Lung (tissue), 11 donors: ENCODE measurements at regions not wholly inside any gene's neighbourhood (a gene's known extent, or its start where the extent isn't known, plus 50 kb on each side); places are given as distances from the start of the nearest gene placed in this dataset.

ENCODE experiments used
- ATAC-seq: fragments of 200-7000 bp; cut with Tn5 transposase; one replicate; pipeline ENCODE4 v1.9.1; 2020; ENCODE audit warnings: moderate number of reproducible peaks; ENCODE audit not compliant: insufficient read depth, low FRiP score
- DNase-seq, 3 donors: peaks; one replicate each; pipeline ENCODE4 v3.0.0-alpha.2; 2013 to 2017
- H3K27ac ChIP-seq, 2 donors: one replicate each; pipeline ENCODE4 v1.5.1; 2013; ENCODE audit warnings: mild to moderate bottlenecking in 2 of 2, moderate library complexity in 2 of 2, control low read depth in 1 of 2, inconsistent platforms in 1 of 2, low read depth in 1 of 2, low read length in 1 of 2
- H3K27me3 ChIP-seq, 3 donors: one replicate each; pipeline ENCODE4 v1.5.1; 2013; ENCODE audit warnings: low read length in 2 of 3; ENCODE audit not compliant: control insufficient read depth in 3 of 3, insufficient read depth in 3 of 3
- H3K36me3 ChIP-seq, 4 donors: one replicate each; pipeline ENCODE4 v1.5.1; 2013; ENCODE audit warnings: low read length in 4 of 4, mild to moderate bottlenecking in 1 of 4, moderate library complexity in 1 of 4; ENCODE audit not compliant: control insufficient read depth in 4 of 4, insufficient read depth in 4 of 4
- H3K4me1 ChIP-seq, 5 donors: one replicate each; pipeline ENCODE4 v1.5.1; 2013; ENCODE audit warnings: low read length in 5 of 5, mild to moderate bottlenecking in 2 of 5, moderate library complexity in 1 of 5; ENCODE audit not compliant: control insufficient read depth in 5 of 5, insufficient read depth in 5 of 5
- H3K4me3 ChIP-seq: one replicate; pipeline ENCODE4 v1.5.1; 2013; ENCODE audit warnings: mild to moderate bottlenecking, control low read depth, moderate library complexity
- H3K9ac ChIP-seq, 2 donors: one replicate each; pipeline ENCODE4 v1.5.1; 2013; ENCODE audit warnings: low read length in 2 of 2, control low read depth in 1 of 2; ENCODE audit not compliant: insufficient read depth in 1 of 2
- H3K9me3 ChIP-seq, 4 donors: one replicate each; pipeline ENCODE4 v1.5.1; 2013; ENCODE audit warnings: low read length in 3 of 4, mild to moderate bottlenecking in 1 of 4, moderate library complexity in 1 of 4; ENCODE audit not compliant: control insufficient read depth in 4 of 4, insufficient read depth in 3 of 4
- WGBS, 2 donors: extraction: QIAGEN DNeasy Blood & Tissue Kit; methylation state at CpG; one replicate each; pipeline ENCODE4 v1.1.7; 2013; 5-methylcytosine and 5-hydroxymethylcytosine counted together
- TF ChIP-seq, protein P1 (sequence below): IDR thresholded peaks from 2 replicates; pipeline ENCODE4 v1.5.1; 2012; ENCODE audit warnings: mild to moderate bottlenecking; ENCODE audit errors: control extremely low read depth, extremely low read depth
- donor health status: control.
- donor health status: control.
- donor health status: Bipolar disorder and iron deficiency.
- donor health status: healthy.
- donor health status: DM: yes; HTN: yes; CAD: no.

DNA sequence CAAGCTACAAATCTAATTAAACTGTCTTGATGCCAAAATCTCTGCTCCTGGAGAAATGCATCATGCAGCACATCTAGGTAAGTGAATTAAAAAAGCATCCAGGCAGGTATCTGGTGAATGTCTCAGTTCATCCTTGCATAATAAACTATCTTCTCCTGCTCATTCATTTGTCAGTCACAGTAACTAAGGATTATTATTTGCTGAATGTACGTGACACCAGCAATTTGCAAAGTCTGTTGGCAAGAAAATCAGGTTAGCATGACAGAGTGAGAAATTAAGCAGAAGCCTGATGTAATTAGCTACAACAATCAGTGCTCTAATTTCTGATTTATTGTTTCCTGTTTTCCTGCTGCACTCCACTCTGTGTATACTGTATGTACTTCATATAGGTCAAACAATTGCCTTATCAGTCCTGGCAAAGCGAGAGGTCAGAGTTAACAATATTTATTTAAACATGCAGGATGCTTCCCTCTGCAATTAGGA, 213.6 kb downstream of the FBXO8 start:
- H3K27ac ChIP-seq, result no peak overlapping the region
- TF ChIP-seq, protein P1, sequence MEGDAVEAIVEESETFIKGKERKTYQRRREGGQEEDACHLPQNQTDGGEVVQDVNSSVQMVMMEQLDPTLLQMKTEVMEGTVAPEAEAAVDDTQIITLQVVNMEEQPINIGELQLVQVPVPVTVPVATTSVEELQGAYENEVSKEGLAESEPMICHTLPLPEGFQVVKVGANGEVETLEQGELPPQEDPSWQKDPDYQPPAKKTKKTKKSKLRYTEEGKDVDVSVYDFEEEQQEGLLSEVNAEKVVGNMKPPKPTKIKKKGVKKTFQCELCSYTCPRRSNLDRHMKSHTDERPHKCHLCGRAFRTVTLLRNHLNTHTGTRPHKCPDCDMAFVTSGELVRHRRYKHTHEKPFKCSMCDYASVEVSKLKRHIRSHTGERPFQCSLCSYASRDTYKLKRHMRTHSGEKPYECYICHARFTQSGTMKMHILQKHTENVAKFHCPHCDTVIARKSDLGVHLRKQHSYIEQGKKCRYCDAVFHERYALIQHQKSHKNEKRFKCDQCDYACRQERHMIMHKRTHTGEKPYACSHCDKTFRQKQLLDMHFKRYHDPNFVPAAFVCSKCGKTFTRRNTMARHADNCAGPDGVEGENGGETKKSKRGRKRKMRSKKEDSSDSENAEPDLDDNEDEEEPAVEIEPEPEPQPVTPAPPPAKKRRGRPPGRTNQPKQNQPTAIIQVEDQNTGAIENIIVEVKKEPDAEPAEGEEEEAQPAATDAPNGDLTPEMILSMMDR, result no peak
- ATAC-seq (no peak), DNase-seq (peak in 1 of 3 donors; percentile 43)
- H3K27me3 ChIP-seq, result peaks cover 0 to 3% (median 0%) of the 10 kb centered on the region in 3 donors
- no peaks in the 10 kb centered on the region for H3K36me3 ChIP-seq
- no peak overlapping the region for H3K4me3 ChIP-seq
- no peak overlapping the region for H3K9ac ChIP-seq
- H3K9me3 ChIP-seq, result no peaks in the 10 kb centered on the region
- 33 to 39% methylated on average over 2 of the region's 2 CpGs for WGBS, 2 donors
- peaks cover 0 to 24% (median 8%) of the 10 kb centered on the region in 5 donors for H3K4me1 ChIP-seq

DNA sequence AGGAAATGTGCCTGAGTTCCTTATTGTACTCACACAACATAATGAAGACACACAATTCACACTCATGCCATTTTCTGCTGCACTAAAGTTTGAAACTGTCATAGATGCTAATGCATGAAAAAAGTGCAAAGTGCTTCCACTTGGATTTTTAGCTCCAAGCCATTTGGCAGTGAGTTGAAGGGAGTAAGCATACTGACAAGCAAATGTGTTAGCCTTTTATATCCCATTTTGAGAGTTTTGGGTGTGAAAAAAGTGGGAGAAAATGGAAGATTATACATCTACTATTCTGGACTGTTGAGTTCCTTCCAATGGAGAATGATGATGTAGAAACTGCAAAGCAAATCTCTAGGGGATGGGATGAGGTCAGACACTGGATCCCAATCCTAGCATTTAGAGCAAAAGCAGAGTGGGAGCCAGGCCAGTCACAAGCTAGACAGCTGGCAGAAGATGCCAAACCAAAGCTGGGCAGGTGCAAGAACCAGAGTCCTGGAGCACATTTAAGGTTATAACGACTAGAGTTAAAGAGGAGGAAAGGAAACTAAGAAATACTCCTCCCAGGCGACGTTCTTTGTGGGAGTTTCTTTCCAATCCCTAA, 216.8 kb downstream of the FBXO8 start:
- no peak overlapping the region for H3K27ac ChIP-seq

DNA sequence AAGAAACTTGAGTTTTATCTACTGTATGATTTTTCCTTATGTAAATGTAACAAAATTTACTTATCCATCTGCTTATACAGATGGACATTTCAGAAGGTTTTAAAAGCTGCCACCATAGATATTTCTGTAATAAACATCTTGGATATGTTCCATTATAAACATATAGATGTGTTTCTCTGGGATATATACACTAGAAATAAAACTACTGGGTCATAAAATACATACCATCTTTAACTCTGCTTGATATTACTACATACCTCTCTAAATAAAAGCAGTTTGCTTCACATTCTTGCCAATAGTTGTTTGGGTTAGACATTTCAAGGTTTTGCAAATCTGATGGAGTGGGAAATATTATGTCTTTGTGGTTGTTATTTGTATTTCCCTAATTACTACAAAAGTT, 220.6 kb downstream of the FBXO8 start:
- ATAC-seq (no peak), DNase-seq (peak in 2 of 3 donors; percentile 70 to 71)
- Histone ChIP-seq H3K9ac (no peak overlapping the region), H3K27me3 (no peaks in the 10 kb centered on the region), H3K36me3 (no peaks in the 10 kb centered on the region), H3K4me1 (peaks cover 0 to 20% (median 0%) of the 10 kb centered on the region in 5 donors), H3K4me3 (no peak overlapping the region), H3K9me3 (peaks cover 0 to 5% (median 0%) of the 10 kb centered on the region in 4 donors), H3K27ac (no peak overlapping the region)
- TF ChIP-seq, protein P1, result no peak

More for the DNA sequence above, 216.8 kb downstream of the FBXO8 start:
- Histone ChIP-seq H3K36me3 (no peaks in the 10 kb centered on the region), H3K9me3 (no peaks in the 10 kb centered on the region), H3K4me1 (peaks cover 0 to 37% (median 8%) of the 10 kb centered on the region in 5 donors), H3K27me3 (peaks cover 0 to 3% (median 0%) of the 10 kb centered on the region in 3 donors), H3K9ac (no peak overlapping the region), H3K4me3 (no peak overlapping the region)
- DNase-seq, result no peak
- TF ChIP-seq, protein P1, result no peak
- ATAC-seq, result no peak
- 64 to 77% methylated on average over 3 of the region's 3 CpGs for WGBS, 2 donors

DNA sequence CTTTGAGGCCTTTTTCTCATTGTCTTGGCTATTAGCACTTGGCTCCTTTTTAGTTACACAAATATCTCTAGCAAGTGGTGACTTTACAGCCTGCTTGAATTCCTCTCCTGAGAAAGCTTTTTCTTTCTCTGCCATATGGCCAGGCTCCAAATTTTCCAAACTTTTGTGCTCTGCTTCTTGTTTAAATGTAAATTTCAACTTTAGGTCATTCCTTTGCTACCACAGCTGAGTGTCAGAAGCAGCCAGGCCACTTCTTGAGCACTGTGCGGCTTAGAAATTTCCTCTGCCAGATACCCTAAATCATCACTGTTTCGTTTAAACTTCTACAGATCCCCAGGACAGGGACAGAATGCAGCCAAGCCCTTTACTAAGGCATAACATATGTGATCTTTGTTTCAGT, 222.4 kb downstream of the FBXO8 start:
- WGBS, 2 donors, result 65 to 81% methylated on average over 2 of the region's 2 CpGs
- ATAC-seq, result no peak

More for the DNA sequence above, 222.4 kb downstream of the FBXO8 start:
- Histone ChIP-seq H3K36me3 (no peaks in the 10 kb centered on the region), H3K4me3 (no peak overlapping the region), H3K4me1 (peaks cover 0 to 13% (median 0%) of the 10 kb centered on the region in 5 donors), H3K27ac (no peak overlapping the region), H3K27me3 (no peaks in the 10 kb centered on the region), H3K9ac (no peak overlapping the region), H3K9me3 (peaks cover 0 to 5% (median 0%) of the 10 kb centered on the region in 4 donors)
- TF ChIP-seq, protein P1, result no peak
- no peak for DNase-seq
